ENCODE measurements at regions not wholly inside any gene's neighbourhood (a gene's known extent, or its start where the extent isn't known, plus 50 kb on each side); places are given as distances from the start of the nearest gene placed in this dataset.

DNA sequence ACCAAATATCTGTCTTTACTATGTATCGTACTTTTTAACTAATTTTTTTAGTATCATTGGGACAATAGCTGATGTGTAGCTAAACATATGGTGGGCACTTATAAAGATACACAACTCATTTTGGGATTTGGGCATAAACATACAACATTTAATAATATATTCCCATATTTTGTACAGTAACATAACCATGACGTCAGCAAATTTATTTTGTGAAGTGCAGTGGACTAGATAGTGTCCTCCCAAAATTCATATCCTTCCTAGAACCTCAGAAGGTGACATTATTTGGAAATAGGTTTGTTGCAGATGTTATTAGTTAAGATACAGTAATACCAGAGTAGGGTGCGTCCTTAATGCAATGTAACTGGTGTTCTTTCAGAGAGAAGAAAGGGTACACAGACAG is 356.7 kb downstream of the CDH7 start:
- TF ChIP-seq, protein P1, sequence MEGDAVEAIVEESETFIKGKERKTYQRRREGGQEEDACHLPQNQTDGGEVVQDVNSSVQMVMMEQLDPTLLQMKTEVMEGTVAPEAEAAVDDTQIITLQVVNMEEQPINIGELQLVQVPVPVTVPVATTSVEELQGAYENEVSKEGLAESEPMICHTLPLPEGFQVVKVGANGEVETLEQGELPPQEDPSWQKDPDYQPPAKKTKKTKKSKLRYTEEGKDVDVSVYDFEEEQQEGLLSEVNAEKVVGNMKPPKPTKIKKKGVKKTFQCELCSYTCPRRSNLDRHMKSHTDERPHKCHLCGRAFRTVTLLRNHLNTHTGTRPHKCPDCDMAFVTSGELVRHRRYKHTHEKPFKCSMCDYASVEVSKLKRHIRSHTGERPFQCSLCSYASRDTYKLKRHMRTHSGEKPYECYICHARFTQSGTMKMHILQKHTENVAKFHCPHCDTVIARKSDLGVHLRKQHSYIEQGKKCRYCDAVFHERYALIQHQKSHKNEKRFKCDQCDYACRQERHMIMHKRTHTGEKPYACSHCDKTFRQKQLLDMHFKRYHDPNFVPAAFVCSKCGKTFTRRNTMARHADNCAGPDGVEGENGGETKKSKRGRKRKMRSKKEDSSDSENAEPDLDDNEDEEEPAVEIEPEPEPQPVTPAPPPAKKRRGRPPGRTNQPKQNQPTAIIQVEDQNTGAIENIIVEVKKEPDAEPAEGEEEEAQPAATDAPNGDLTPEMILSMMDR (IDR thresholded peaks at IDR 0.05 in 2 of 3, conservative IDR thresholded peaks at IDR 0.05 in 1 of 3; ENCODE audit: borderline replicate concordance in 1 of 3, insufficient read depth in 1 of 3, low read depth in 2 of 3, low read length in 2 of 3): no peak
- TF ChIP-seq POLR2A (IDR thresholded peaks at IDR 0.05; ENCODE audit: borderline replicate concordance, extremely low read depth, insufficient read depth, insufficient read length) (no peak), YY1 (IDR thresholded peaks at IDR 0.05; ENCODE audit: extremely low read depth, insufficient replicate concordance, low read depth, low read length) (no peak), ZFX (IDR thresholded peaks at IDR 0.05) (no peak)
- TF ChIP-seq, protein P2, sequence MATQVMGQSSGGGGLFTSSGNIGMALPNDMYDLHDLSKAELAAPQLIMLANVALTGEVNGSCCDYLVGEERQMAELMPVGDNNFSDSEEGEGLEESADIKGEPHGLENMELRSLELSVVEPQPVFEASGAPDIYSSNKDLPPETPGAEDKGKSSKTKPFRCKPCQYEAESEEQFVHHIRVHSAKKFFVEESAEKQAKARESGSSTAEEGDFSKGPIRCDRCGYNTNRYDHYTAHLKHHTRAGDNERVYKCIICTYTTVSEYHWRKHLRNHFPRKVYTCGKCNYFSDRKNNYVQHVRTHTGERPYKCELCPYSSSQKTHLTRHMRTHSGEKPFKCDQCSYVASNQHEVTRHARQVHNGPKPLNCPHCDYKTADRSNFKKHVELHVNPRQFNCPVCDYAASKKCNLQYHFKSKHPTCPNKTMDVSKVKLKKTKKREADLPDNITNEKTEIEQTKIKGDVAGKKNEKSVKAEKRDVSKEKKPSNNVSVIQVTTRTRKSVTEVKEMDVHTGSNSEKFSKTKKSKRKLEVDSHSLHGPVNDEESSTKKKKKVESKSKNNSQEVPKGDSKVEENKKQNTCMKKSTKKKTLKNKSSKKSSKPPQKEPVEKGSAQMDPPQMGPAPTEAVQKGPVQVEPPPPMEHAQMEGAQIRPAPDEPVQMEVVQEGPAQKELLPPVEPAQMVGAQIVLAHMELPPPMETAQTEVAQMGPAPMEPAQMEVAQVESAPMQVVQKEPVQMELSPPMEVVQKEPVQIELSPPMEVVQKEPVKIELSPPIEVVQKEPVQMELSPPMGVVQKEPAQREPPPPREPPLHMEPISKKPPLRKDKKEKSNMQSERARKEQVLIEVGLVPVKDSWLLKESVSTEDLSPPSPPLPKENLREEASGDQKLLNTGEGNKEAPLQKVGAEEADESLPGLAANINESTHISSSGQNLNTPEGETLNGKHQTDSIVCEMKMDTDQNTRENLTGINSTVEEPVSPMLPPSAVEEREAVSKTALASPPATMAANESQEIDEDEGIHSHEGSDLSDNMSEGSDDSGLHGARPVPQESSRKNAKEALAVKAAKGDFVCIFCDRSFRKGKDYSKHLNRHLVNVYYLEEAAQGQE (IDR thresholded peaks at IDR 0.05; ENCODE audit: low read depth): no peak

Measured in HCT116 (cell line).